Common myeloid progenitor, CD34-positive (primary cell): ENCODE measurements at regions not wholly inside any gene's neighbourhood (a gene's known extent, or its start where the extent isn't known, plus 50 kb on each side); places are given as distances from the start of the nearest gene placed in this dataset.

ENCODE experiments used
- CTCF ChIA-PET: fragments of 350-600 bp; sonication (Branson Sonifier 250); formaldehyde crosslinking; loops from one replicate; lab custom pipeline; 2021; ENCODE audit warnings: antibody characterized with exemption; lab: Charles Lee
- POLR2A ChIA-PET: fragments of 350-600 bp; sonication (Branson Sonifier 250); formaldehyde crosslinking; loops from one replicate; lab custom pipeline; 2021; ENCODE audit warnings: antibody characterized with exemption; lab: Charles Lee
- DNase-seq, 3 donors: peaks; one replicate each; pipeline versions ENCODE4 v3.0.0 to v3.0.0-alpha.2; 2013
- H3K27ac ChIP-seq, 2 experiments: 1 replicate in 1 of 2; 2 replicates in 1 of 2; pipeline ENCODE4 v1.7.0; 2013; ENCODE audit warnings: inconsistent platforms in 2 of 2, low read length in 2 of 2, mild to moderate bottlenecking in 2 of 2, low read depth in 1 of 2, moderate library complexity in 1 of 2; ENCODE audit not compliant: severe bottlenecking in 2 of 2, insufficient read depth in 1 of 2, poor library complexity in 1 of 2
- H3K27me3 ChIP-seq, 5 experiments: replicated peaks in 2 of 5; 1 replicate in 3 of 5; 2 replicates in 2 of 5; pipeline versions ENCODE4 v1.6.1 to v1.7.0; 2013; ENCODE audit warnings: low read length in 4 of 5, mild to moderate bottlenecking in 2 of 5, moderate library complexity in 2 of 5, inconsistent platforms in 1 of 5; ENCODE audit not compliant: insufficient read depth in 5 of 5, control insufficient read depth in 4 of 5
- H3K36me3 ChIP-seq, 4 experiments: 1 replicate in 2 of 4; 2 replicates in 2 of 4; pipeline versions ENCODE4 v1.6.1 to v1.7.0; 2013; ENCODE audit warnings: low read length in 3 of 4, control low read depth in 1 of 4, mild to moderate bottlenecking in 1 of 4; ENCODE audit not compliant: control insufficient read depth in 4 of 4, insufficient read depth in 4 of 4
- H3K4me1 ChIP-seq, 4 experiments: 1 replicate in 3 of 4; 2 replicates in 1 of 4; pipeline versions ENCODE4 v1.6.1 to v1.7.1; 2013; ENCODE audit warnings: low read length in 3 of 4, mild to moderate bottlenecking in 3 of 4, control low read depth in 1 of 4, inconsistent platforms in 1 of 4, moderate library complexity in 1 of 4; ENCODE audit not compliant: control insufficient read depth in 4 of 4, insufficient read depth in 4 of 4; ENCODE audit errors: control extremely low read depth in 1 of 4
- H3K4me3 ChIP-seq, 7 experiments: 1 replicate in 4 of 7; 2 replicates in 3 of 7; pipeline versions ENCODE4 v1.5.1 to v1.7.0; 2013; ENCODE audit warnings: mild to moderate bottlenecking in 7 of 7, low read length in 6 of 7, moderate library complexity in 6 of 7, inconsistent platforms in 2 of 7, low read depth in 2 of 7, control low read depth in 1 of 7; ENCODE audit not compliant: insufficient read depth in 4 of 7, control insufficient read depth in 1 of 7; ENCODE audit errors: extremely low read depth in 1 of 7
- H3K9me3 ChIP-seq, 5 experiments: 1 replicate in 4 of 5; 2 replicates in 1 of 5; pipeline versions ENCODE4 v1.6.1 to v1.7.1; 2013; ENCODE audit warnings: low read length in 4 of 5, mild to moderate bottlenecking in 2 of 5, inconsistent platforms in 1 of 5, low read depth in 1 of 5, moderate library complexity in 1 of 5; ENCODE audit not compliant: control insufficient read depth in 4 of 5, insufficient read depth in 2 of 5; ENCODE audit errors: control extremely low read depth in 1 of 5
- WGBS: methylation state at CpG from one replicate; pipeline ENCODE4 v1.1.5; 2013; ENCODE audit not compliant: insufficient coverage; 5-methylcytosine and 5-hydroxymethylcytosine counted together

DNA sequence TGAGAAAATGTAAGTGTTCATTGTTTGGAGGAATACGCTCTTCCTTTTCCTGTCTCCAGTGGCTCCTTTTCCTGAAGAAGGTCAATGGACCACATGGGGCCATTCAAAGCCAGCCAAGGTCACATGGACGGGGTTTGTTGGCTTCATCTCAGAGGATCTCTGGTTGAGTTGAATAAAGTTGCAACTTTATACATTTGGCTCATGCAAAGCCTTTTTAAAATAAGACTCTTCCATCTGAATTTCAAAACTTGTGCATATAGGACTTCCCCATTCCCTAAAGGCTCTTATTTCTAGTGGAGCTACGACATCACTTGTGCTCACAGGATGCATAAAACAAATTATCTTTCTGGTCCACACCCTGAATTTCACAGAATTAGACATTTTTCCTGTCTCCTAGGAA, 235.5 kb downstream of the CMPK2 start:
- H3K27ac ChIP-seq = no peak overlapping the region
- peaks cover 0 to 2% (median 0%) of the 10 kb centered on the region in 5 experiments for H3K9me3 ChIP-seq
- no peaks in the 10 kb centered on the region for H3K27me3 ChIP-seq
- no peak for DNase-seq
- POLR2A ChIA-PET = no interaction called here
- H3K36me3 ChIP-seq = no peaks in the 10 kb centered on the region
- CTCF ChIA-PET = no interaction called here
- H3K4me3 ChIP-seq = no peak overlapping the region
- no peaks in the 10 kb centered on the region for H3K4me1 ChIP-seq
- WGBS = 78% methylated on average over 3 of the region's 3 CpGs

DNA sequence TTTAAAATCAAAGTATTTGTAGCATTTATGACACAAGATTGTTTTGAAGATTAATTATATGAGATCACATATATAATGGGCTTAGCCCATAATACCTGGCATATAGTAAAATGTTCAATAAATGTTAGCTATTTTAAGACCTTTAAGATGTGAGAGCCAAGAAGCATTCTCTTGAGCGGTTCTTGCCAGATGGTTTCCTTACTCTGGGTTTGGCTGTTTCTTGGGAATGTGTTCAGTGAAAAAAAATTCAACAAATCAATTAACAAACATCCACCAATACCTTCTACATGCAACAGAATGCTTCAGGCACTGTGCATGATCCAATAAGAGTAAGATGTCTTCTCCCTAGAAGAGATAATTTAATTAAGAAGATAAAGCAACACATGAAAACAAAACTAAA, 230.4 kb downstream of the CMPK2 start:
- no peak overlapping the region for H3K4me3 ChIP-seq
- no CpG with 5 or more reads among the region's 1 CpG for WGBS
- CTCF ChIA-PET = interaction anchor here (1.2 kb wide), 1 partner anchor 10 kb away, joined by 3 read pairs; no protein-coding TSS in a partner anchor
- DNase-seq = no peak
- H3K27ac ChIP-seq = no peak overlapping the region
- POLR2A ChIA-PET = no interaction called here
- H3K4me1 ChIP-seq = no peaks in the 10 kb centered on the region
- H3K9me3 ChIP-seq = no peaks in the 10 kb centered on the region
- H3K36me3 ChIP-seq = no peaks in the 10 kb centered on the region
- H3K27me3 ChIP-seq = no peaks in the 10 kb centered on the region

DNA sequence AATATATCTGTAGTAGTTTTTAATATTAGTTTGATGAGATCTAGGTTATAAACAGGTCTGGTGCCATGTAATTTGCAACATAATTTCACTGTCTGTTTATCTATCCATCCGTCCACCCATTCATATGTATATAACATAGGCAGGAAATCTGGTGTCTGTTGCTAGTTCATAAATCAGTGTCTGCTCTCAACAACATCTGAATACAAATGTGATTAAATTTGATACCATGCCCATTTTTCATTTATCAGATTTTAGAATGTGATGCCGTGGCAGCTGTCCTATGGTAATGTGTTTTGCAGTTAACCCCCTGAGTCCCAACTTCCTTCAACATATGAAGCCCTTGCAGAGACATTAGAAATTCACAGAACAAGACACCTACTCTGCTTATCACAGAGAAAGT, 228.4 kb downstream of the CMPK2 start:
- no peaks in the 10 kb centered on the region for H3K27me3 ChIP-seq
- ChIA-PET POLR2A (no interaction called here), CTCF (no interaction called here)
- no peaks in the 10 kb centered on the region for H3K9me3 ChIP-seq
- no peak overlapping the region for H3K27ac ChIP-seq
- WGBS = no CpG with 5 or more reads among the region's 2 CpGs
- no peak overlapping the region for H3K4me3 ChIP-seq
- DNase-seq = no peak
- no peaks in the 10 kb centered on the region for H3K36me3 ChIP-seq
- H3K4me1 ChIP-seq = no peaks in the 10 kb centered on the region

DNA sequence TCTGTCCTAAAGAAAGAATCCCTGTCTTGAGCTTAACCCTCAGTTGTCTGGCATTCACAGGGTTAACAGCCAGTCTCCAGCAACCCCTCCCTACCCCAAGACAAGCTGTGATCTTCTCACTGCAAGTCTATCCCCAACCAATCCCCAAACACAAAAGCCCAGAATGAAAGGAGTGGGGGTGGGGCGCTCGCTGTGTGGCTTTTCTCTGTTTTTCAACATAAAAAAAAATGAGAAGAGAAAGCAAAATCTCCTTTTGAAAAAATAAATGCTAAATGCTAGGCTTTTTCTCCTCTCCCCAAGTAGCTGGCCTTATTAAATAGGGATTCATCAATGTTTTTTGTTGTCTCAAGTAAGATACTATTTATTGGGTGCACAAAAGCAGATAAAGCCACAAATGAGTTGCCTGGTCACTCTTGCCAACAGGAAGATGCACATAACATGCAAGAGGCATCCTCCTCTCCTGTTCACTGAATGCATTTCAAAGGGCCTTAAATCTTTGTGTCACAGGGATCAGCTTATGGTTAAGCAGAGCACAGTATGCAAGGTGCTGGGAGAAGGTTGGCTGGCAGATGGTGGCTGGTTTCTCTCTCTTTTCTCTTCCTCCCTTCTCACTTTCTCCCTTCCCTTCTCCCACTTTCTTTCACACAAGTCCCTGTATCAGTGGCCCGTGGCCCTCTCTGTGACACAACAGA, 225.6 kb downstream of the CMPK2 start:
- WGBS = no CpG with 5 or more reads among the region's 3 CpGs
- CTCF ChIA-PET = no interaction called here

DNA sequence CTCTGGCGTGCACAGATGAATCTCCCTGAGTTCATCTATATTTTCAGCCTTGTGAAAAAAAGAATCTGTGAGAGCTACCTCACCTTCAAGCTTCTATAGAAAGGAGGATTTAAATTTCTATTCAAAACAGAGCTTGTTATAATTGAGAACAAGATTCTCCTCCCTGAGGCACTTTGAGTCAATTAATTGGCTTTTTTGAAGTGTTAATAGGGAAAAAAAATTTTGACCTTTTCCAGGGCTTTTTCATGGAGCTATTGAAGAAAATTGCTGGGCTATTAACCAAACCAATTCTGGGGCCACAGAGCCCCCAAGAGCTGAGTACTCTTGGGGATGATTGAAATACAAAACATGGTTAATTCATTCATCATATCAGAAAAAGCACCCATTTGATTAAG, 225.1 kb downstream of the CMPK2 start:
- no peaks in the 10 kb centered on the region for H3K27me3 ChIP-seq
- H3K27ac ChIP-seq = no peak overlapping the region
- CTCF ChIA-PET = no interaction called here
- no peaks in the 10 kb centered on the region for H3K36me3 ChIP-seq
- H3K4me1 ChIP-seq = no peaks in the 10 kb centered on the region
- no peak overlapping the region for H3K4me3 ChIP-seq
- no peak for DNase-seq
- POLR2A ChIA-PET = no interaction called here
- no CpG with 5 or more reads among the region's 1 CpG for WGBS
- H3K9me3 ChIP-seq = no peaks in the 10 kb centered on the region

More for the DNA sequence above, 225.6 kb downstream of the CMPK2 start:
- no peak for DNase-seq
- no peaks in the 10 kb centered on the region for H3K9me3 ChIP-seq
- H3K4me1 ChIP-seq = no peaks in the 10 kb centered on the region
- H3K27ac ChIP-seq = no peak overlapping the region
- POLR2A ChIA-PET = interaction anchor here (0.6 kb wide), 1 partner anchor 560 kb away, joined by 3 read pairs; no protein-coding TSS in a partner anchor
- no peaks in the 10 kb centered on the region for H3K36me3 ChIP-seq
- no peak overlapping the region for H3K4me3 ChIP-seq
- no peaks in the 10 kb centered on the region for H3K27me3 ChIP-seq

DNA sequence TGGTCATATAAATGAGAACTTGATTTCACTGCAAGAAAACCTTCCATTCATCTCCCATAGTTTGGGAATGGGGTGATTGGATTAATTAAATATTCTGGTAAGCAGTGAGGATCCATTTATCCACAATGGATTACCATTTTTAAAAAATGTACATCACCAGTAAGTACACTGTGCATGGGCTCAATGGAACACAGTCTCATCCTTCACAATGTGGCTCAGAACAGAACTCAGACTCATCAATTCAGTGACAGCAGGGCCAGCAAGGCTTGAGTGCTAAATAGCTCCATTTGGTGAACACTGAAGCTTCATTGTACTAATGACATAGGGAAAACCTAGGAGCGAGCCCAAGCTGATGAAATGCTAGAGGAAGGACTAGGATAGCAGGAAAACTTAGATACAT, 223.8 kb downstream of the CMPK2 start:
- H3K4me3 ChIP-seq = no peak overlapping the region
- ChIA-PET CTCF (no interaction called here), POLR2A (no interaction called here)
- H3K36me3 ChIP-seq = no peaks in the 10 kb centered on the region
- no peak overlapping the region for H3K27ac ChIP-seq
- no peak for DNase-seq
- no CpG with 5 or more reads among the region's 1 CpG for WGBS
- no peaks in the 10 kb centered on the region for H3K4me1 ChIP-seq
- H3K9me3 ChIP-seq = no peaks in the 10 kb centered on the region
- no peaks in the 10 kb centered on the region for H3K27me3 ChIP-seq

DNA sequence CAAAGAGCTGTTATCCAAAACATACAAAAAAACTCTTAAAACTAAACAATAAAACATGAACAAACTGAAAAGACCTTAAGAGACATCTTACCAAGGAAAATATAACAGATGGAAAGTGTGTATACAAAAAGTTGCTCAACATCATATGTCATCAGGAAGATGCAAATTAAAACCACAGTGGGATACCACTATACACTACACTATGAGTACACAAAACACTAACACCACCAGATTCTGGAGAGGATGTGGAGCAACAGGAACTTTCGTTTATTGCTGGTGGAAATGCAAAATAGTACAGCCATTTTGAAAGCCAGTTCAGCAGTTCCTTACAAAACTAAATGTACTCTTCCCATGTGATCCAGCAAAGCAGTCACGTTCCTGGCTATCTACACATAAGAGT, 221.4 kb downstream of the CMPK2 start:
- H3K36me3 ChIP-seq = no peaks in the 10 kb centered on the region
- H3K4me1 ChIP-seq = no peaks in the 10 kb centered on the region
- 93% methylated on average over 2 of the region's 2 CpGs for WGBS
- H3K9me3 ChIP-seq = no peaks in the 10 kb centered on the region
- CTCF ChIA-PET = no interaction called here
- no peak for DNase-seq
- H3K27ac ChIP-seq = no peak overlapping the region
- no peak overlapping the region for H3K4me3 ChIP-seq
- POLR2A ChIA-PET = interaction anchor here (0.7 kb wide), 1 partner anchor 1032 kb away, joined by 3 read pairs; no protein-coding TSS in a partner anchor
- peaks cover 0 to 2% (median 0%) of the 10 kb centered on the region in 5 experiments for H3K27me3 ChIP-seq
